ENCODE measurements at regions not wholly inside any gene's neighbourhood (a gene's known extent, or its start where the extent isn't known, plus 50 kb on each side); places are given as distances from the start of the nearest gene placed in this dataset.

DNA sequence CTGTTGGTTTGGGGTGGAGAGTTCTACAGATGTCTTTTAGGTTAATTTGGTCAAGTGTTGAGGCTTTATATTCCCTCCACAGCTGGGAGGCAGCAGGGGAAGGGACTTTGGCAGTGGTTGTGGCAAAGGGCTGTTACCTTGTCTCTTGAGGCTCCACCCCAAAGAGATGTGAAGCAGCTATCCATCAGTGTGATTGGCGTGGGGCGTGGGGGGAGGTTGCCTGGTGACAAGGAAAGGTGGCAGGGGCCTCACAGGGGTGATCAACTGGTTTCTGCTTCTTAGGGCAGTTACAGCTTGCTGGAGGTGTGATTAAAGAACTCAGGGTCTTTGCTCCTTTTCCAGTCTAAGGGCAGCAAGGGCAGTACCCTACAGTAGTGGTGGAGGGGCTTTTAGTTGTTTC is 59.3 kb downstream of the FANCF start:
- ChIA-PET CTCF (no interaction called here), RAD21 (ENCODE audit: unreplicated experiment) (no interaction called here), SMC1A (ENCODE audit: uncharacterized antibody, unreplicated experiment) (interaction anchor here (1.2 kb wide), 1 partner anchor 11 kb away, joined by 3 read pairs; no protein-coding TSS in a partner anchor), POLR2A (no interaction called here)
- no peak overlapping the region for H3K4me3 ChIP-seq
- peak; percentile 83 for TF ChIP-seq PKNOX1 (IDR thresholded peaks at IDR 0.05)
- TF ChIP-seq PBX3 (IDR thresholded peaks at IDR 0.05; ENCODE audit: insufficient replicate concordance, low read depth, low read length): peak; percentile 44
- no peak for TF ChIP-seq HDAC2 (IDR thresholded peaks at IDR 0.05)
- no peak overlapping the region for H3K27ac ChIP-seq (ENCODE audit: control insufficient read depth, insufficient read depth)
- H3K4me2 ChIP-seq (ENCODE audit: control insufficient read depth, insufficient read depth): no peak overlapping the region
- H3K9me3 ChIP-seq (replicated peaks; ENCODE audit: control insufficient read depth, insufficient read depth, low read length): no peaks in the 10 kb centered on the region
- no peaks in the 10 kb centered on the region for H3K4me1 ChIP-seq (ENCODE audit: control insufficient read depth, insufficient read depth, low read length)
- WGBS (ENCODE audit: insufficient coverage, insufficient replicate concordance, low lambda C conversion rate, missing lambda C conversion rate): 0% methylated on average over 2 of the region's 2 CpGs
- no peaks in the 10 kb centered on the region for H3K36me3 ChIP-seq (ENCODE audit: control insufficient read depth in 2 of 2, insufficient read depth in 2 of 2, low read length in 1 of 2)
- H3K79me2 ChIP-seq (ENCODE audit: control insufficient read depth, insufficient read depth, low read length): no peaks in the 10 kb centered on the region
- no peak overlapping the region for H3K9ac ChIP-seq (ENCODE audit: control insufficient read depth, insufficient read depth, low read length)
- BruUV-seq (replicated peaks): no TSS peak
- no peaks in the 10 kb centered on the region for H3K27me3 ChIP-seq (replicated peaks in 1 of 2; ENCODE audit: control insufficient read depth in 2 of 2, insufficient read depth in 2 of 2, low read length in 1 of 2)
- DNase-seq (ENCODE audit: low read depth, low spot score) (no peak), FAIRE-seq (no peak), ATAC-seq (no peak)
- intact Hi-C loops (cut with micrococcal nuclease; ENCODE audit: unreplicated experiment): no loop called here
- H2AFZ ChIP-seq (ENCODE audit: control insufficient read depth, low read depth, low read length): no peak overlapping the region
- no peaks in the 10 kb centered on the region for H4K20me1 ChIP-seq (ENCODE audit: control insufficient read depth, insufficient read depth)
- in situ Hi-C loops (cut with MboI): no loop called here

GRCh38 chr11:22561283-22561682 is 64.3 kb downstream of the FANCF start:
- H3K27ac ChIP-seq (ENCODE audit: control insufficient read depth, insufficient read depth): no peak overlapping the region
- intact Hi-C loops (cut with micrococcal nuclease; ENCODE audit: unreplicated experiment) (no loop called here), in situ Hi-C loops (cut with MboI) (no loop called here)
- ChIA-PET CTCF (no interaction called here), RAD21 (ENCODE audit: unreplicated experiment) (no interaction called here), SMC1A (ENCODE audit: uncharacterized antibody, unreplicated experiment) (no interaction called here), POLR2A (no interaction called here)
- no peaks in the 10 kb centered on the region for H4K20me1 ChIP-seq (ENCODE audit: control insufficient read depth, insufficient read depth)
- H3K4me3 ChIP-seq: no peak overlapping the region
- no peaks in the 10 kb centered on the region for H3K36me3 ChIP-seq (ENCODE audit: control insufficient read depth in 2 of 2, insufficient read depth in 2 of 2, low read length in 1 of 2)
- H3K9ac ChIP-seq (ENCODE audit: control insufficient read depth, insufficient read depth, low read length): no peak overlapping the region
- no peaks in the 10 kb centered on the region for H3K9me3 ChIP-seq (replicated peaks; ENCODE audit: control insufficient read depth, insufficient read depth, low read length)
- H3K79me2 ChIP-seq (ENCODE audit: control insufficient read depth, insufficient read depth, low read length): no peaks in the 10 kb centered on the region
- no peak overlapping the region for H3K4me2 ChIP-seq (ENCODE audit: control insufficient read depth, insufficient read depth)
- H3K27me3 ChIP-seq (replicated peaks in 1 of 2; ENCODE audit: control insufficient read depth in 2 of 2, insufficient read depth in 2 of 2, low read length in 1 of 2): no peaks in the 10 kb centered on the region
- no peak for DNase-seq (ENCODE audit: low read depth, low spot score)
- ATAC-seq: no peak
- H3K4me1 ChIP-seq (ENCODE audit: control insufficient read depth, insufficient read depth, low read length): no peaks in the 10 kb centered on the region
- BruUV-seq (replicated peaks): no TSS peak
- no peak overlapping the region for H2AFZ ChIP-seq (ENCODE audit: control insufficient read depth, low read depth, low read length)
- FAIRE-seq: no peak
- WGBS (ENCODE audit: insufficient coverage, insufficient replicate concordance, low lambda C conversion rate, missing lambda C conversion rate): 44% methylated on average over 2 of the region's 2 CpGs
- TF ChIP-seq KLF5 (IDR thresholded peaks at IDR 0.05; ENCODE audit: partially characterized antibody) (no peak), CHD1 (IDR thresholded peaks at IDR 0.05; ENCODE audit: low read depth, low read length) (no peak), MEF2A (IDR thresholded peaks at IDR 0.05; ENCODE audit: insufficient read depth, low read depth, low read length) (no peak), SIN3A (IDR thresholded peaks at IDR 0.05; ENCODE audit: low read depth, low read length) (no peak), YY1 (IDR thresholded peaks at IDR 0.05; ENCODE audit: low read depth, low read length) (no peak), NFYA (IDR thresholded peaks at IDR 0.05; ENCODE audit: borderline replicate concordance, low read depth, low read length) (no peak), MTA3 (IDR thresholded peaks at IDR 0.05; ENCODE audit: borderline replicate concordance, low read length) (no peak), STAT1 (conservative IDR thresholded peaks at IDR 0.05) (no peak), PAX5 (IDR thresholded peaks at IDR 0.05; ENCODE audit: borderline replicate concordance, low read depth, low read length) (no peak), TARDBP (IDR thresholded peaks at IDR 0.05; ENCODE audit: borderline replicate concordance) (no peak), SUZ12 (IDR thresholded peaks at IDR 0.05; ENCODE audit: unreplicated experiment) (no peak), IKZF2 (IDR thresholded peaks at IDR 0.05) (no peak), SREBF1 (IDR thresholded peaks at IDR 0.05; ENCODE audit: low read length) (no peak), TAF1 (IDR thresholded peaks at IDR 0.05; ENCODE audit: borderline replicate concordance, low read depth, low read length) (no peak)
- TF ChIP-seq, protein P1, sequence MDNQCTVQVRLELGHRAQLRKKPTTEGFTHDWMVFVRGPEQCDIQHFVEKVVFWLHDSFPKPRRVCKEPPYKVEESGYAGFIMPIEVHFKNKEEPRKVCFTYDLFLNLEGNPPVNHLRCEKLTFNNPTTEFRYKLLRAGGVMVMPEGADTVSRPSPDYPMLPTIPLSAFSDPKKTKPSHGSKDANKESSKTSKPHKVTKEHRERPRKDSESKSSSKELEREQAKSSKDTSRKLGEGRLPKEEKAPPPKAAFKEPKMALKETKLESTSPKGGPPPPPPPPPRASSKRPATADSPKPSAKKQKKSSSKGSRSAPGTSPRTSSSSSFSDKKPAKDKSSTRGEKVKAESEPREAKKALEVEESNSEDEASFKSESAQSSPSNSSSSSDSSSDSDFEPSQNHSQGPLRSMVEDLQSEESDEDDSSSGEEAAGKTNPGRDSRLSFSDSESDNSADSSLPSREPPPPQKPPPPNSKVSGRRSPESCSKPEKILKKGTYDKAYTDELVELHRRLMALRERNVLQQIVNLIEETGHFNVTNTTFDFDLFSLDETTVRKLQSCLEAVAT (IDR thresholded peaks at IDR 0.05): no peak
